Raji (cell line): ENCODE measurements at regions not wholly inside any gene's neighbourhood (a gene's known extent, or its start where the extent isn't known, plus 50 kb on each side); places are given as distances from the start of the nearest gene placed in this dataset.

Experiments
- POLR2A ChIP-seq: IDR thresholded peaks from 2 replicates; pipeline ENCODE4 v1.6.1; 2011; ENCODE audit warnings: low read depth, low read length, control low read depth; ENCODE audit not compliant: insufficient read depth

GRCh38 chr12:4855121-4855924, 54.4 kb upstream of the KCNA1 start:
- TF ChIP-seq POLR2A: no peak

DNA sequence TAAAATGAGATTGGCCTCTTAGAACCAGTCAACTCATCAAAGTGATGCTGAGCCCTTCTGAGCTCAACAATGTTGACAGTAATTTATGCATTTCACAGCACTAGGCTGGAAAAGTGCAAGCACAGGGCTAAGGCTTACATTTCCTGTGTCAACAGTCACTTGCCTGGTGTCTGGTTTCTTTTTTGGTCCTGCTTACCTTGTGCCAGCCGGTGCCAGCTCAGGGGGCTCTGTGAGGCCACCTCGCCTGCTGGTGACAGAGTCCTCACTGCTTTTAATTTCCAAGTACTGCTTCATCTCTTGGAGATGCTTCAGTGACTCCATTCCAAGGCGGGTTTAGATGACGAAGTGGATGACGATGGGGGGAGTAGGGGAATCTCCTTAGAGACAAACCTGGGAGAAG, 53.1 kb upstream of the KCNA1 start:
- TF ChIP-seq POLR2A: no peak

GRCh38 chr12:4857472-4858291, 52.0 kb upstream of the KCNA1 start:
- TF ChIP-seq POLR2A: no peak

DNA sequence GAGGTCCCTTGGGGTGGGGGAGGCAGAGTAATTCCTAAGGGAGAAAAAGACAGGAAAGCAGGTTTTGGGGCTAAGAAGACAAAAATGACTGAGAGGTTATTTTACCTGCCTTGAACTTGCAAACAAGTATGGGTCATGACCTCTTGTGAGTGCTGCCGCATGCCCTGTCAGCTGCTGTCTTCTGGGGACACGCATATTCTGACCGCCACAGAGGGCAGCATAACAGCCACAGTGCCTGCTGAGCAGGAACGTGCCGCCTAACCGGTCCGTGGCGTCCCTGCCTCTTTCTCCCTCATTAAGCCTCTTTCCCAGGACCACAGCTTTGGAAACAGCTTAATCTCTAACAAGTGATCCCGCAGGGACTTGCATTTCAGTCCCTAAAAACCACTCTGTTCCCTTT, 51.3 kb upstream of the KCNA1 start:
- TF ChIP-seq POLR2A: no peak

DNA sequence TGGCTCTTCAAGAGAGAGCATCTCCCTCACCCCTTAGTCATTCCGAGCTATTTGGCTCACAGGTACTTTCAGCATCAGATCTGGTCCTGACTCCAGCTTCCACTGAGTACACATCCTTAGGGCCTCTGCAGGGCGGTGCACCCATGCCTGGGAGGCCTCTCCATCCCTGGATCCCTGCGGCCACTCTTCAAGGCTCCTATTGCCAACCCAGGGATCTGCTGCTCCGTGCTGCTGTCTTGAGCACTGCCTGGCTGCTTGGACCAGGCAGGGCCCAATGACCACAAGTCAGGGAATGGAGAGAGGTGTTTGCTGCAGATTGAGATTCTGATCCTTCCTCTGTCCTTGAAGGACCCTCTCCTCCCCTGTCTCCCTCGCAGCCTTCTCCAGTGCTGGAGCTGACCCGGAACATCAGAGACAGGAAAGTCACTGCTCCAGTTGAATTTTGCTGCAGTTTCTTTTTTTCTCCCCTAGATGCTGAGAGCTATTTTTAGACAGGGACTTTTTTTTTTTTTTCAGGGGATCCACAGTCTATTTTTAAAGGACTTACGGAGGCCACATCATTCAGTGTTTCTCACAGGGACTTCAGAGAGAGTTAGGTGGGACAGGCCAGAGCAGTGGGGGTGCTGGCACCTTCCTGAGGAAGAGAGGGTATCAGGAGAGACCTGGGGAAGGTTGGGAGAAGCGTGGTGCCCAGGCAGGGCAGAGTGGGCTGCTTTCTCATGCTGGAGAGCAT, 50.1 kb upstream of the KCNA1 start:
- TF ChIP-seq POLR2A: no peak
